Lung (tissue), 11 donors: ENCODE measurements at regions not wholly inside any gene's neighbourhood (a gene's known extent, or its start where the extent isn't known, plus 50 kb on each side); places are given as distances from the start of the nearest gene placed in this dataset.
A peak's percentile ranks its signal among the peaks of the same experiment; 100 is the strongest.

Experiments used
- ATAC-seq: fragments of 200-7000 bp; cut with Tn5 transposase; one replicate; pipeline ENCODE4 v1.9.1; 2020; ENCODE audit warnings: moderate number of reproducible peaks; ENCODE audit not compliant: insufficient read depth, low FRiP score
- DNase-seq, 3 donors: peaks; one replicate each; pipeline ENCODE4 v3.0.0-alpha.2; 2013 to 2017
- H3K27ac ChIP-seq, 2 donors: one replicate each; pipeline ENCODE4 v1.5.1; 2013; ENCODE audit warnings: mild to moderate bottlenecking in 2 of 2, moderate library complexity in 2 of 2, control low read depth in 1 of 2, inconsistent platforms in 1 of 2, low read depth in 1 of 2, low read length in 1 of 2
- H3K27me3 ChIP-seq, 3 donors: one replicate each; pipeline ENCODE4 v1.5.1; 2013; ENCODE audit warnings: low read length in 2 of 3; ENCODE audit not compliant: control insufficient read depth in 3 of 3, insufficient read depth in 3 of 3
- H3K36me3 ChIP-seq, 4 donors: one replicate each; pipeline ENCODE4 v1.5.1; 2013; ENCODE audit warnings: low read length in 4 of 4, mild to moderate bottlenecking in 1 of 4, moderate library complexity in 1 of 4; ENCODE audit not compliant: control insufficient read depth in 4 of 4, insufficient read depth in 4 of 4
- H3K4me1 ChIP-seq, 5 donors: one replicate each; pipeline ENCODE4 v1.5.1; 2013; ENCODE audit warnings: low read length in 5 of 5, mild to moderate bottlenecking in 2 of 5, moderate library complexity in 1 of 5; ENCODE audit not compliant: control insufficient read depth in 5 of 5, insufficient read depth in 5 of 5
- H3K4me3 ChIP-seq: one replicate; pipeline ENCODE4 v1.5.1; 2013; ENCODE audit warnings: mild to moderate bottlenecking, control low read depth, moderate library complexity
- H3K9ac ChIP-seq, 2 donors: one replicate each; pipeline ENCODE4 v1.5.1; 2013; ENCODE audit warnings: low read length in 2 of 2, control low read depth in 1 of 2; ENCODE audit not compliant: insufficient read depth in 1 of 2
- H3K9me3 ChIP-seq, 4 donors: one replicate each; pipeline ENCODE4 v1.5.1; 2013; ENCODE audit warnings: low read length in 3 of 4, mild to moderate bottlenecking in 1 of 4, moderate library complexity in 1 of 4; ENCODE audit not compliant: control insufficient read depth in 4 of 4, insufficient read depth in 3 of 4
- CTCF ChIP-seq: IDR thresholded peaks from 2 replicates; pipeline ENCODE4 v1.5.1; 2012; ENCODE audit warnings: mild to moderate bottlenecking; ENCODE audit errors: control extremely low read depth, extremely low read depth
- WGBS, 2 donors: extraction: QIAGEN DNeasy Blood & Tissue Kit; methylation state at CpG; one replicate each; pipeline ENCODE4 v1.1.7; 2013; 5-methylcytosine and 5-hydroxymethylcytosine counted together
- donor health status: control.
- donor health status: control.
- donor health status: Bipolar disorder and iron deficiency.
- donor health status: healthy.
- donor health status: DM: yes; HTN: yes; CAD: no.

GRCh38 chr9:18184401-18184800 is 289.6 kb upstream of the ADAMTSL1 start:
- no peak for TF ChIP-seq CTCF
- WGBS, 2 donors, result 74 to 83% methylated on average over 4 of the region's 4 CpGs
- no peak for ATAC-seq

GRCh38 chr9:18185196-18185595 is 288.8 kb upstream of the ADAMTSL1 start:
- no peaks in the 10 kb centered on the region for H3K27me3 ChIP-seq
- no peak overlapping the region for H3K9ac ChIP-seq
- no peak for TF ChIP-seq CTCF
- DNase-seq, result no peak
- no peak overlapping the region for H3K27ac ChIP-seq
- peaks cover 0 to 10% (median 2%) of the 10 kb centered on the region in 5 donors for H3K4me1 ChIP-seq
- no peak overlapping the region for H3K4me3 ChIP-seq
- no peaks in the 10 kb centered on the region for H3K9me3 ChIP-seq
- peak; percentile 58 for ATAC-seq
- H3K36me3 ChIP-seq, result no peaks in the 10 kb centered on the region
- 52 to 75% methylated on average over 2 of the region's 2 CpGs for WGBS, 2 donors

More at GRCh38 chr9:18184401-18184800, 289.6 kb upstream of the ADAMTSL1 start:
- no peak overlapping the region for H3K9ac ChIP-seq
- H3K27ac ChIP-seq, result no peak overlapping the region
- peaks cover 0 to 8% (median 0%) of the 10 kb centered on the region in 5 donors for H3K4me1 ChIP-seq
- no peaks in the 10 kb centered on the region for H3K9me3 ChIP-seq
- no peaks in the 10 kb centered on the region for H3K27me3 ChIP-seq
- no peak overlapping the region for H3K4me3 ChIP-seq
- H3K36me3 ChIP-seq, result no peaks in the 10 kb centered on the region
- peak in 1 of 3 donors; percentile 57 for DNase-seq

- no peak for TF ChIP-seq CTCF
- WGBS, 2 donors, result 73% methylated on average over 4 of the region's 4 CpGs
These were observed 285.0 kb upstream of the ADAMTSL1 start for GRCh38 chr9:18188971-18189370.

More at GRCh38 chr9:18188971-18189370, 285.0 kb upstream of the ADAMTSL1 start:
- Histone ChIP-seq H3K9ac (no peak overlapping the region), H3K4me1 (peaks cover 0 to 10% (median 2%) of the 10 kb centered on the region in 5 donors), H3K27ac (no peak overlapping the region), H3K36me3 (no peaks in the 10 kb centered on the region), H3K9me3 (no peaks in the 10 kb centered on the region), H3K4me3 (no peak overlapping the region), H3K27me3 (no peaks in the 10 kb centered on the region)
- DNase-seq (no peak), ATAC-seq (no peak)
